OCI-LY7 (cell line): ENCODE measurements at regions not wholly inside any gene's neighbourhood (a gene's known extent, or its start where the extent isn't known, plus 50 kb on each side); places are given as distances from the start of the nearest gene placed in this dataset.

Source experiments
- BruUV-seq: library from RNA; stranded (reverse); fragments of 400-500 nt; replicated peaks from 2 replicates; lab custom pipeline; 2021; lab: Mats Ljungman, UMichigan
- CTCF ChIA-PET: fragments of 300-600 bp; sonication (Branson Sonifier 250); formaldehyde crosslinking; loops from one replicate; lab custom pipeline; 2022; ENCODE audit warnings: antibody characterized with exemption; ENCODE audit not compliant: unreplicated experiment; lab: Charles Lee
- POLR2A ChIA-PET: fragments of 300-600 bp; sonication (Branson Sonifier 250); formaldehyde crosslinking; loops from one replicate; lab custom pipeline; 2022; ENCODE audit warnings: antibody characterized with exemption; lab: Charles Lee
- DNase-seq: peaks from one replicate; pipeline ENCODE4 v3.0.0-alpha.2; 2015; ENCODE audit warnings: low spot score
- H2AFZ ChIP-seq: fragments of 200-600 bp; sonication (generic), shearing (Covaris generic); 2 replicates; pipeline ENCODE4 v1.6.1; 2014; ENCODE audit warnings: mild to moderate bottlenecking, antibody characterized with exemption, low read length, moderate library complexity
- H3K27ac ChIP-seq: fragments of 200-600 bp; sonication (generic); 2 replicates; pipeline ENCODE4 v1.5.1; 2014; ENCODE audit warnings: mixed run types, low read depth, mild to moderate bottlenecking, moderate library complexity, low read length, inconsistent platforms; ENCODE audit not compliant: poor library complexity, severe bottlenecking
- H3K36me3 ChIP-seq: fragments of 200-600 bp; sonication (generic); 2 replicates; pipeline ENCODE4 v1.6.1; 2014; ENCODE audit warnings: mild to moderate bottlenecking, antibody characterized with exemption, low read length, moderate library complexity, mixed read lengths; ENCODE audit not compliant: insufficient read depth
- H3K4me1 ChIP-seq: fragments of 200-600 bp; sonication (generic); 2 replicates; pipeline ENCODE4 v1.5.1; 2014; ENCODE audit warnings: mild to moderate bottlenecking, low read length; ENCODE audit not compliant: insufficient read depth, poor library complexity, severe bottlenecking
- H3K4me2 ChIP-seq: fragments of 200-600 bp; sonication (generic); 2 replicates; pipeline ENCODE4 v1.6.1; 2014; ENCODE audit warnings: mild to moderate bottlenecking, low read length
- H3K4me3 ChIP-seq: fragments of 200-600 bp; sonication (generic); 2 replicates; pipeline ENCODE4 v1.5.1; 2014; ENCODE audit warnings: mild to moderate bottlenecking, low read depth, low read length; ENCODE audit not compliant: poor library complexity, severe bottlenecking
- H3K79me2 ChIP-seq: fragments of 200-600 bp; sonication (generic); 2 replicates; pipeline ENCODE4 v1.6.1; 2016; ENCODE audit warnings: low read depth, mild to moderate bottlenecking, low read length, moderate library complexity, mixed read lengths; ENCODE audit not compliant: insufficient read depth
- H3K9me2 ChIP-seq: fragments of 200-600 bp; sonication (generic); 2 replicates; pipeline ENCODE4 v1.6.1; 2016; ENCODE audit warnings: mild to moderate bottlenecking, low read length, mixed read lengths; ENCODE audit not compliant: insufficient read depth
- H3K9me3 ChIP-seq: fragments of 200-600 bp; sonication (generic); 2 replicates; pipeline ENCODE4 v1.6.1; 2014; ENCODE audit warnings: mild to moderate bottlenecking, mixed run types, low read length, mixed read lengths
- H4K20me1 ChIP-seq: fragments of 200-600 bp; sonication (generic); 2 replicates; pipeline ENCODE4 v1.6.1; 2014; ENCODE audit warnings: mild to moderate bottlenecking, antibody characterized with exemption, low read length, moderate library complexity, mixed read lengths; ENCODE audit not compliant: insufficient read depth
- EZH2phosphoT487 ChIP-seq: fragments of 200-600 bp; sonication (generic); IDR thresholded peaks from 2 replicates; pipeline ENCODE4 v1.6.1; 2018; ENCODE audit warnings: low read depth, borderline replicate concordance, mild to moderate bottlenecking, mixed run types, antibody characterized with exemption, low read length, moderate library complexity, mixed read lengths
- intact Hi-C: fragments of 100-400 bp; cut with micrococcal nuclease; formaldehyde crosslinking; loops from one replicate; pipeline ENCODE4 v1.10.0; 2022; ENCODE audit not compliant: unreplicated experiment
- TF ChIP-seq, protein P1 (sequence below): fragments of 200-600 bp; sonication (generic); conservative IDR thresholded peaks from 2 replicates; pipeline ENCODE4 v1.5.1; 2014; ENCODE audit warnings: mild to moderate bottlenecking, antibody characterized with exemption, low read length, moderate library complexity, mixed read lengths

DNA sequence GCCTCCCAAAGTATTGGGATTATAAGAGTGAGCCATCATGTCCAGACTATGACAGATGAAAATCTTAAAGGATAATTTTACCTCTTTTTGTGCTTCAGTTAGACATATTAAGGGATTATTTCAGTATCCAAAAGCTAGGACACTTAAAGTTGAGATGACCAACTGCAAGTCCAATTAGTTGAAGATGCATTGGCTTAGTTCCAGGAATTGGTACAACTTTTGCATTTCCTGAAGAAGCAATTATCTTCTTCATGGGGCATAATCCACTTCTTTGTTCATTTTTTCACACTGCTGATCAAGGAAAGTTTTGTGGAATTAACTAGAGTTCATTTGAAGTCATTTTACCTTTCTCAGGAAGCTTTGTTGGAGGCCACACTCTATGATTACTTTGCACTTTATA is 72.0 kb upstream of the HECW1 start:
- POLR2A ChIA-PET, result no interaction called here

DNA sequence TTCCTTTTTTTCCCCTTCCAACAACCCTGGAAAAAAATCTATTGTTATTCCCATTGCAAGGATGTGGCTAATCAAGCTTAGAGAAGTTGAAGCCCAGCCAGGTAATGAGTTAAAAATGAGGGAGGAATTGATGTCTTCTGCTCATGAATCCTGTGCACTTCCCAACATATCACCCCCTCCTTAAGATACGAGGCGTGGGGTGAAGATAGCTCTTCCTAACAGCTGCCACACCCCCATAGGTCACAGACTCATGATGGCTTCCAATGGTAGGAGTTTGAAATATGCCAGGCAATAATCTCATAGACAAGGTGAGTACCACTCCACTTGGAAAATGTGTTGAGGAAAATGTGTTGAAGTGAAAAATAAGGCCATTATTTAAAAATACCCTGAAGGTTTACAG is 71.3 kb upstream of the HECW1 start:
- Histone ChIP-seq H3K4me1 (peaks cover 3% of the 10 kb centered on the region), H3K4me2 (no peak overlapping the region), H3K4me3 (no peak overlapping the region), H3K9me2 (no peaks in the 10 kb centered on the region), H3K79me2 (no peaks in the 10 kb centered on the region), H2AFZ (no peak overlapping the region), H3K27ac (no peak overlapping the region), H3K36me3 (peaks cover 3% of the 10 kb centered on the region; the same call in 1 of the 2 replicates), H3K9me3 (no peaks in the 10 kb centered on the region), H4K20me1 (no peaks in the 10 kb centered on the region)
- no peak for DNase-seq
- intact Hi-C loops, result no loop called here
- ChIA-PET CTCF (interaction anchor here (0.6 kb wide), 1 partner anchor 97 kb away, joined by 5 read pairs; no protein-coding TSS in a partner anchor), POLR2A (interaction anchor here (0.6 kb wide), 1 partner anchor 413 kb away, joined by 4 read pairs; no protein-coding TSS in a partner anchor)
- TF ChIP-seq EZH2phosphoT487, result no peak
- TF ChIP-seq, protein P1, sequence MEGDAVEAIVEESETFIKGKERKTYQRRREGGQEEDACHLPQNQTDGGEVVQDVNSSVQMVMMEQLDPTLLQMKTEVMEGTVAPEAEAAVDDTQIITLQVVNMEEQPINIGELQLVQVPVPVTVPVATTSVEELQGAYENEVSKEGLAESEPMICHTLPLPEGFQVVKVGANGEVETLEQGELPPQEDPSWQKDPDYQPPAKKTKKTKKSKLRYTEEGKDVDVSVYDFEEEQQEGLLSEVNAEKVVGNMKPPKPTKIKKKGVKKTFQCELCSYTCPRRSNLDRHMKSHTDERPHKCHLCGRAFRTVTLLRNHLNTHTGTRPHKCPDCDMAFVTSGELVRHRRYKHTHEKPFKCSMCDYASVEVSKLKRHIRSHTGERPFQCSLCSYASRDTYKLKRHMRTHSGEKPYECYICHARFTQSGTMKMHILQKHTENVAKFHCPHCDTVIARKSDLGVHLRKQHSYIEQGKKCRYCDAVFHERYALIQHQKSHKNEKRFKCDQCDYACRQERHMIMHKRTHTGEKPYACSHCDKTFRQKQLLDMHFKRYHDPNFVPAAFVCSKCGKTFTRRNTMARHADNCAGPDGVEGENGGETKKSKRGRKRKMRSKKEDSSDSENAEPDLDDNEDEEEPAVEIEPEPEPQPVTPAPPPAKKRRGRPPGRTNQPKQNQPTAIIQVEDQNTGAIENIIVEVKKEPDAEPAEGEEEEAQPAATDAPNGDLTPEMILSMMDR, result no peak
- BruUV-seq, result no TSS peak

More for the DNA sequence above, 72.0 kb upstream of the HECW1 start:
- no peaks in the 10 kb centered on the region for H4K20me1 ChIP-seq
- DNase-seq, result no peak
- CTCF ChIA-PET, result interaction anchor here (0.6 kb wide), 1 partner anchor 98 kb away, joined by 5 read pairs; no protein-coding TSS in a partner anchor
- H3K4me3 ChIP-seq, result no peak overlapping the region
- no peaks in the 10 kb centered on the region for H3K79me2 ChIP-seq
- no peak for TF ChIP-seq EZH2phosphoT487
- TF ChIP-seq, protein P1, result no peak
- H3K4me1 ChIP-seq, result no peaks in the 10 kb centered on the region
- no peaks in the 10 kb centered on the region for H3K9me3 ChIP-seq
- H3K4me2 ChIP-seq, result no peak overlapping the region
- no peak overlapping the region for H3K27ac ChIP-seq
- H2AFZ ChIP-seq, result no peak overlapping the region
- intact Hi-C loops, result no loop called here
- no peaks in the 10 kb centered on the region for H3K9me2 ChIP-seq
- BruUV-seq, result no TSS peak
- H3K36me3 ChIP-seq, result peaks cover 3% of the 10 kb centered on the region; the same call in 1 of the 2 replicates

DNA sequence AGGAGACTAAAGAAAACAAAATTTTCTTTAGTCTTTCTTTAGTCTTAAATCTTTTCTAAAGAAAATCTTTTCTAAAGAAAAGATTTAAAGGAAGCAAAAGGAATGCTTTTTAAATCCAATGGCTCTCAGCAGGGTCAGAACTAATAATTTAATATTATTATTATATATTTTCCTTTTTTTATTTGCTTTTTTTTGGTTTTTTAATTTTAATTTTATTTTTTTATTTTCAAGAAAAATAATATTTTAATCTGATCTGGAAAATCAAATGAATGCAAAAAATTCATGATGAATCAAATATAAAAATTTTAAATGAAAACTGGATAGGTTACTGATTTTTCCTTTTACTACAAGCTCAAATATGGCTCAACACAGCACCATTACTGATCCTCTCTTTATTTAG is 70.7 kb upstream of the HECW1 start:
- ChIA-PET POLR2A (interaction anchor here (0.6 to 0.9 kb wide), 3 partner anchors 13 to 69 kb away, joined by 3 to 4 read pairs (median 3); no protein-coding TSS in a partner anchor), CTCF (no interaction called here)
- Histone ChIP-seq H3K4me3 (no peak overlapping the region), H3K9me3 (no peaks in the 10 kb centered on the region), H3K4me1 (peaks cover 9% of the 10 kb centered on the region), H3K9me2 (no peaks in the 10 kb centered on the region), H3K27ac (no peak overlapping the region), H3K79me2 (no peaks in the 10 kb centered on the region), H2AFZ (no peak overlapping the region), H4K20me1 (no peaks in the 10 kb centered on the region), H3K4me2 (no peak overlapping the region), H3K36me3 (peaks cover 3% of the 10 kb centered on the region; the same call in 1 of the 2 replicates)
- TF ChIP-seq, protein P1, result no peak
- no peak for TF ChIP-seq EZH2phosphoT487
- intact Hi-C loops, result no loop called here
- DNase-seq, result no peak
- BruUV-seq, result no TSS peak
